GM10266 (cell line): ENCODE measurements at regions not wholly inside any gene's neighbourhood (a gene's known extent, or its start where the extent isn't known, plus 50 kb on each side); places are given as distances from the start of the nearest gene placed in this dataset.
"Not testable (repeated sequence)": the region's sequence is repeated elsewhere in the genome, so short reads cannot be mapped to it uniquely, and the experiment has no call there.

Experiments
- DNase-seq: peaks from one replicate; pipeline ENCODE4 v3.0.0; 2012; ENCODE audit errors: extremely low spot score
- CTCF ChIP-seq: IDR thresholded peaks from 2 replicates; pipeline ENCODE4 v1.5.1; 2012; ENCODE audit warnings: mild to moderate bottlenecking, low read depth; ENCODE audit not compliant: control insufficient read depth, insufficient read depth; ENCODE audit errors: missing control alignments

- TF ChIP-seq CTCF = no peak
- no peak for DNase-seq
These were observed 60.3 kb upstream of the THUMPD2 start for GRCh38 chr2:39839261-39839848.

- no peak for TF ChIP-seq CTCF
- DNase-seq = no peak
These were observed 59.5 kb upstream of the THUMPD2 start for GRCh38 chr2:39838589-39838988.

- peak; percentile 89 for TF ChIP-seq CTCF
- peak; percentile 25 for DNase-seq
These were observed 58.9 kb upstream of the THUMPD2 start for GRCh38 chr2:39837856-39838453.

GRCh38 chr2:39836638-39837037, 57.6 kb upstream of the THUMPD2 start:
- no peak for TF ChIP-seq CTCF
- DNase-seq = no peak

- TF ChIP-seq CTCF = no peak
- no peak for DNase-seq
These were observed 55.4 kb upstream of the THUMPD2 start for GRCh38 chr2:39834426-39834825.

GRCh38 chr2:39830610-39831009, 51.6 kb upstream of the THUMPD2 start:
- not testable (repeated sequence) for DNase-seq
